SK-N-SH treated with all-trans-retinoic acid at 6 μM for 48 hours (cell line): ENCODE measurements at regions not wholly inside any gene's neighbourhood (a gene's known extent, or its start where the extent isn't known, plus 50 kb on each side); places are given as distances from the start of the nearest gene placed in this dataset.

Experiments used
- ARNTL ChIP-seq: fragments of 450-650 bp; formaldehyde crosslinking; IDR thresholded peaks from 2 replicates; pipeline ENCODE4 v1.5.0; 2020; ENCODE audit warnings: low read depth, mild to moderate bottlenecking, moderate library complexity, borderline replicate concordance
- CSDC2 ChIP-seq: fragments of 250-450 bp; sonication (Bioruptor Pico); IDR thresholded peaks from 2 replicates; pipeline ENCODE4 v1.5.0; 2020; ENCODE audit warnings: mild to moderate bottlenecking, moderate library complexity
- OSR1 ChIP-seq: fragments of 250-450 bp; sonication (Bioruptor Pico); IDR thresholded peaks from 2 replicates; pipeline ENCODE4 v1.8.0; 2022; ENCODE audit warnings: moderate library complexity, mild to moderate bottlenecking, inconsistent platforms
- ZC3H10 ChIP-seq: fragments of 250-450 bp; sonication (Bioruptor Pico); IDR thresholded peaks from 2 replicates; pipeline ENCODE4 v1.5.1; 2021; ENCODE audit warnings: mild to moderate bottlenecking, moderate library complexity
- ZNF70 ChIP-seq: fragments of 450-650 bp; formaldehyde crosslinking; IDR thresholded peaks from 2 replicates; pipeline ENCODE4 v1.5.0; 2020; ENCODE audit warnings: mild to moderate bottlenecking, moderate library complexity
- TF ChIP-seq, protein P1 (sequence below): fragments of 250-450 bp; sonication (Bioruptor Pico); IDR thresholded peaks from 2 replicates; pipeline ENCODE4 v1.8.0; 2021; ENCODE audit warnings: low read depth, mild to moderate bottlenecking, moderate library complexity, borderline replicate concordance
- TF ChIP-seq, protein P2 (sequence below): fragments of 250-450 bp; sonication (Bioruptor Pico); IDR thresholded peaks from 2 replicates; pipeline ENCODE4 v1.5.0; 2020; ENCODE audit warnings: mild to moderate bottlenecking, moderate library complexity

DNA sequence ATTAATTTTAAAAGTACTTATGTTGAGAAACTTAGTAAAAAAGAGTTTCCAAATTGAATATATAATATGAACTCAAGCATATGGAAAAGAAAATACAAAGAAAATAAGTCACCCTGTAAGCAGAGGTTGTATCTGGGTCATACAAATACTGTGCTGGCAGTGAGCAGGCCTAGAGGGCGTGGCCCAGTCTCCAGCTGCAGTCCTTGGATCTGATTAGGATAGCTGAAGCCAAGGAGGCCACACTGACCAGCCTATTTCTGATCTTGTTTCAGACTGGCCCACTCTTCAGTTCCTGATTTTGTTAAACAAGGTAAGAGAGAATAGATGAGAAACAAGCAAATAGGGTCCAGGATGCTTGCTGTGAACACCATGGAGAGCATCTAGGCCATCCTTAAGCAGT lies 228.8 kb downstream of the EPM2A start:
- no peak for TF ChIP-seq ZC3H10 (CRISPR knock-in tag)
- TF ChIP-seq ARNTL (CRISPR knock-in tag), result no peak
- no peak for TF ChIP-seq CSDC2 (CRISPR knock-in tag)
- TF ChIP-seq, protein P1, sequence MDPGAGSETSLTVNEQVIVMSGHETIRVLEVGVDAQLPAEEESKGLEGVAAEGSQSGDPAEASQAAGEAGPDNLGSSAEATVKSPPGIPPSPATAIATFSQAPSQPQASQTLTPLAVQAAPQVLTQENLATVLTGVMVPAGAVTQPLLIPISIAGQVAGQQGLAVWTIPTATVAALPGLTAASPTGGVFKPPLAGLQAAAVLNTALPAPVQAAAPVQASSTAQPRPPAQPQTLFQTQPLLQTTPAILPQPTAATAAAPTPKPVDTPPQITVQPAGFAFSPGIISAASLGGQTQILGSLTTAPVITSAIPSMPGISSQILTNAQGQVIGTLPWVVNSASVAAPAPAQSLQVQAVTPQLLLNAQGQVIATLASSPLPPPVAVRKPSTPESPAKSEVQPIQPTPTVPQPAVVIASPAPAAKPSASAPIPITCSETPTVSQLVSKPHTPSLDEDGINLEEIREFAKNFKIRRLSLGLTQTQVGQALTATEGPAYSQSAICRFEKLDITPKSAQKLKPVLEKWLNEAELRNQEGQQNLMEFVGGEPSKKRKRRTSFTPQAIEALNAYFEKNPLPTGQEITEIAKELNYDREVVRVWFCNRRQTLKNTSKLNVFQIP (CRISPR knock-in tag), result no peak
- no peak for TF ChIP-seq ZNF70
- TF ChIP-seq, protein P2, sequence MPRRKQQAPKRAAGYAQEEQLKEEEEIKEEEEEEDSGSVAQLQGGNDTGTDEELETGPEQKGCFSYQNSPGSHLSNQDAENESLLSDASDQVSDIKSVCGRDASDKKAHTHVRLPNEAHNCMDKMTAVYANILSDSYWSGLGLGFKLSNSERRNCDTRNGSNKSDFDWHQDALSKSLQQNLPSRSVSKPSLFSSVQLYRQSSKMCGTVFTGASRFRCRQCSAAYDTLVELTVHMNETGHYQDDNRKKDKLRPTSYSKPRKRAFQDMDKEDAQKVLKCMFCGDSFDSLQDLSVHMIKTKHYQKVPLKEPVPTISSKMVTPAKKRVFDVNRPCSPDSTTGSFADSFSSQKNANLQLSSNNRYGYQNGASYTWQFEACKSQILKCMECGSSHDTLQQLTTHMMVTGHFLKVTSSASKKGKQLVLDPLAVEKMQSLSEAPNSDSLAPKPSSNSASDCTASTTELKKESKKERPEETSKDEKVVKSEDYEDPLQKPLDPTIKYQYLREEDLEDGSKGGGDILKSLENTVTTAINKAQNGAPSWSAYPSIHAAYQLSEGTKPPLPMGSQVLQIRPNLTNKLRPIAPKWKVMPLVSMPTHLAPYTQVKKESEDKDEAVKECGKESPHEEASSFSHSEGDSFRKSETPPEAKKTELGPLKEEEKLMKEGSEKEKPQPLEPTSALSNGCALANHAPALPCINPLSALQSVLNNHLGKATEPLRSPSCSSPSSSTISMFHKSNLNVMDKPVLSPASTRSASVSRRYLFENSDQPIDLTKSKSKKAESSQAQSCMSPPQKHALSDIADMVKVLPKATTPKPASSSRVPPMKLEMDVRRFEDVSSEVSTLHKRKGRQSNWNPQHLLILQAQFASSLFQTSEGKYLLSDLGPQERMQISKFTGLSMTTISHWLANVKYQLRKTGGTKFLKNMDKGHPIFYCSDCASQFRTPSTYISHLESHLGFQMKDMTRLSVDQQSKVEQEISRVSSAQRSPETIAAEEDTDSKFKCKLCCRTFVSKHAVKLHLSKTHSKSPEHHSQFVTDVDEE (CRISPR knock-in tag), result no peak
- no peak for TF ChIP-seq OSR1
